Type B pancreatic cell (in vitro differentiated cells): ENCODE measurements at regions not wholly inside any gene's neighbourhood (a gene's known extent, or its start where the extent isn't known, plus 50 kb on each side); places are given as distances from the start of the nearest gene placed in this dataset.

Experiments used
- DNase-seq: peaks from one replicate; pipeline ENCODE4 v3.0.0; 2021; ENCODE audit warnings: mixed read lengths; ENCODE audit not compliant: unreplicated experiment; ENCODE audit errors: extremely low spot score
- H3K27ac Mint-ChIP-seq: 2 replicates; pipeline ENCODE4 v1.8.0; 2021; ENCODE audit warnings: mild to moderate bottlenecking, mixed read lengths
- H3K27me3 Mint-ChIP-seq: 2 replicates; pipeline ENCODE4 v1.8.0; 2021; ENCODE audit warnings: mixed read lengths
- H3K36me3 Mint-ChIP-seq: 2 replicates; pipeline ENCODE4 v1.8.0; 2021; ENCODE audit warnings: mixed read lengths
- H3K4me1 Mint-ChIP-seq: one replicate; pipeline ENCODE4 v1.8.0; 2021; ENCODE audit warnings: mixed read lengths; ENCODE audit not compliant: unreplicated experiment
- H3K4me3 Mint-ChIP-seq: 2 replicates; pipeline ENCODE4 v1.8.0; 2021; ENCODE audit warnings: mild to moderate bottlenecking, mixed read lengths
- H3K9me3 Mint-ChIP-seq: 2 replicates; pipeline ENCODE4 v1.8.0; 2021; ENCODE audit warnings: mixed read lengths
- TF ChIP-seq, protein P1 (sequence below): fragments of 200-600 bp; sonication (generic); conservative IDR thresholded peaks from 2 replicates; pipeline ENCODE4 v1.5.0; 2021; ENCODE audit warnings: antibody characterized with exemption, mild to moderate bottlenecking

GRCh38 chr2:42108852-42109251 is 60.3 kb upstream of the EML4 start:
- H3K27me3 Mint-ChIP-seq: no peaks in the 10 kb centered on the region
- no peaks in the 10 kb centered on the region for H3K9me3 Mint-ChIP-seq
- no peak for DNase-seq
- no peak overlapping the region for H3K4me3 Mint-ChIP-seq
- no peak overlapping the region for H3K27ac Mint-ChIP-seq
- TF ChIP-seq, protein P1, sequence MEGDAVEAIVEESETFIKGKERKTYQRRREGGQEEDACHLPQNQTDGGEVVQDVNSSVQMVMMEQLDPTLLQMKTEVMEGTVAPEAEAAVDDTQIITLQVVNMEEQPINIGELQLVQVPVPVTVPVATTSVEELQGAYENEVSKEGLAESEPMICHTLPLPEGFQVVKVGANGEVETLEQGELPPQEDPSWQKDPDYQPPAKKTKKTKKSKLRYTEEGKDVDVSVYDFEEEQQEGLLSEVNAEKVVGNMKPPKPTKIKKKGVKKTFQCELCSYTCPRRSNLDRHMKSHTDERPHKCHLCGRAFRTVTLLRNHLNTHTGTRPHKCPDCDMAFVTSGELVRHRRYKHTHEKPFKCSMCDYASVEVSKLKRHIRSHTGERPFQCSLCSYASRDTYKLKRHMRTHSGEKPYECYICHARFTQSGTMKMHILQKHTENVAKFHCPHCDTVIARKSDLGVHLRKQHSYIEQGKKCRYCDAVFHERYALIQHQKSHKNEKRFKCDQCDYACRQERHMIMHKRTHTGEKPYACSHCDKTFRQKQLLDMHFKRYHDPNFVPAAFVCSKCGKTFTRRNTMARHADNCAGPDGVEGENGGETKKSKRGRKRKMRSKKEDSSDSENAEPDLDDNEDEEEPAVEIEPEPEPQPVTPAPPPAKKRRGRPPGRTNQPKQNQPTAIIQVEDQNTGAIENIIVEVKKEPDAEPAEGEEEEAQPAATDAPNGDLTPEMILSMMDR: no peak
- H3K4me1 Mint-ChIP-seq: peaks cover 5% of the 10 kb centered on the region
- H3K36me3 Mint-ChIP-seq: no peaks in the 10 kb centered on the region

DNA sequence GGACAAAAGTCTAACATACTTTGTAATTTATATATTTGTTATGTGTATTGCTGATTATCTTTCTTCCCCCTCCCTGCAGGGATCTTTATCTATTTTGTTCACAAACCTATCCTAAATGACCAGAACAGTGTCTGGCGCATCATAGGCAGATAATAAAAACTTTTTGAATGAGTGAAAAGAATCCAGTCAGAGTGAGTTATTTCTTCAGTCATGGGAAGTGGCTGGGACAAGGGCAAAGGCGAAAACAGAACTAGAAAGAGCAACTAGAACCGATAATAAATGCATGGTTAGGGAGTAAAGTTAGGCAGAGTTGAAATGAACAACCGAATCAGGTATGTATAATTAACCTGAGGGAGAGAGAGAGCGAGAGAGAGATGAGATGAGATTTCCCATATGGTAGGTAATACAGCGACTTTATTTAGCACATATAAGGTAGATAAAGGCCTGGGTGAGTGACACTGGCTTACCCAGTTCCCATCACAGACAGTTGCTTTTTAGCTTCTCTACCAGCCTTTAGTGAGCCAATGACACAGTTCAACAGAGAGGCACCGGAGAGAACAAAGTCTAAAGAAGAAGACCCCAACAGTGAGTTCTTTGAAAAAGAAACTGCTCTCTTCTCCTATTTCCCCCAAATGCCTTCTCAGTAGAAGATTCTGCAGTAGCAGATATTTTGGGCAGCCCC is 59.1 kb upstream of the EML4 start:
- Mint-ChIP-seq H3K9me3 (no peaks in the 10 kb centered on the region), H3K27me3 (peaks cover 3% of the 10 kb centered on the region), H3K27ac (no peak overlapping the region), H3K36me3 (no peaks in the 10 kb centered on the region), H3K4me3 (no peak overlapping the region), H3K4me1 (no peaks in the 10 kb centered on the region)
- no peak for DNase-seq
- TF ChIP-seq, protein P1: no peak

GRCh38 chr2:42110641-42111322 is 58.4 kb upstream of the EML4 start:
- Mint-ChIP-seq H3K27me3 (peaks cover 3% of the 10 kb centered on the region), H3K36me3 (no peaks in the 10 kb centered on the region), H3K4me1 (peaks cover 2% of the 10 kb centered on the region), H3K9me3 (no peaks in the 10 kb centered on the region), H3K4me3 (no peak overlapping the region), H3K27ac (no peak overlapping the region)
- TF ChIP-seq, protein P1: no peak
- DNase-seq: no peak

DNA sequence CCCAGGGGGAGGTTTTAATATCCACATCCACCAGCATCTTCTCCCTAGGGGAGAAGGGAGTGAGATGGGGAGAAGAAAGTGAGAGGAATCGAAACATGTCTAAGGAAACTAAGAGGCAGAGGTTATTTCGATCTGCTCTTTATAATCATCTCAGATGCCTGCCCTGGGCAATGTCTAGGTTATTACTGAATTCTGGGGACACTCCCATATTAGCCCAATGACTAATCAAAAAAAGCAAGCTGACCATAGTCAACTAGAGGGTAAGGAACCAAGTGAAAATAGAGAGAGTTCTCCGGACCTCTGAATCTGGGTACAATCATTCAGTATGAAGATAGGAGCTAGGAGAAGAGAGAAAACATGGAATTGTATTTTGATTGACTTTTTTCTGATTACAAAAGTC is 56.7 kb upstream of the EML4 start:
- no peak for DNase-seq
- peaks cover 3% of the 10 kb centered on the region for H3K27me3 Mint-ChIP-seq
- H3K9me3 Mint-ChIP-seq: no peaks in the 10 kb centered on the region
- H3K4me1 Mint-ChIP-seq: peaks cover 18% of the 10 kb centered on the region
- TF ChIP-seq, protein P1: no peak
- no peak overlapping the region for H3K4me3 Mint-ChIP-seq
- H3K36me3 Mint-ChIP-seq: no peaks in the 10 kb centered on the region
- H3K27ac Mint-ChIP-seq: no peak overlapping the region

DNA sequence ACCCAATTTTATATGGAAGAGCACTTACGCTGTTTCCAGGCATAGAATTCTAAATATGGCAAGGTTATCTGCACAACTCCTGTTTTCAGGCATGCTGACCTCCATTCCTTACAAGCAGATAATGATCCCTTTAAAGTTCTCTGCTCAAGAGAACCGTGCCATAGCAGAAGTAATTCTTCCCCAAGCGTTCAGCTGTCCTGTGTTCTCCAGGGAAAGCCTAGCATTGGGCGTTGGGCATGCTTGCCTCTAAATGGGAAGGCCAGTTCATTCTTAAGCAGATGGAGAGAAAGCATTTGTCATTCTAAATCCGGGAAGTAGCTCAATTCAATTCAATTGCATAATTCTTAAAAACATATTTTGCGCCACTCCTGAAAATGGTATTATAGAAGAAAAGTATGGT is 55.7 kb upstream of the EML4 start:
- Mint-ChIP-seq H3K4me3 (no peak overlapping the region), H3K9me3 (no peaks in the 10 kb centered on the region), H3K27me3 (peaks cover 3% of the 10 kb centered on the region), H3K36me3 (no peaks in the 10 kb centered on the region), H3K27ac (no peak overlapping the region), H3K4me1 (peaks cover 29% of the 10 kb centered on the region)
- TF ChIP-seq, protein P1: no peak
- DNase-seq: no peak
